Neuronal stem cell (in vitro differentiated cells): ENCODE measurements at regions not wholly inside any gene's neighbourhood (a gene's known extent, or its start where the extent isn't known, plus 50 kb on each side); places are given as distances from the start of the nearest gene placed in this dataset.

Experiments
- DNase-seq: peaks from one replicate; pipeline ENCODE4 v3.0.0-alpha.2; 2013; ENCODE audit warnings: low spot score
- H2AFZ ChIP-seq: one replicate; pipeline ENCODE4 v1.6.1; 2013; ENCODE audit warnings: mild to moderate bottlenecking, low read length, inconsistent platforms
- H2AK5ac ChIP-seq: 2 replicates; pipeline ENCODE4 v1.6.1; 2013; ENCODE audit warnings: low read depth, mild to moderate bottlenecking, inconsistent platforms, low read length, moderate library complexity, mixed read lengths
- H2BK120ac ChIP-seq: 2 replicates; pipeline ENCODE4 v1.6.1; 2013; ENCODE audit warnings: low read depth, mild to moderate bottlenecking, inconsistent platforms, low read length, moderate library complexity, mixed read lengths
- H2BK12ac ChIP-seq: one replicate; pipeline ENCODE4 v1.6.1; 2013; ENCODE audit warnings: low read length, inconsistent platforms
- H2BK15ac ChIP-seq: 2 replicates; pipeline ENCODE4 v1.6.1; 2013; ENCODE audit warnings: mild to moderate bottlenecking, low read length, inconsistent platforms, mixed read lengths
- H2BK5ac ChIP-seq: one replicate; pipeline ENCODE4 v1.6.1; 2013; ENCODE audit warnings: inconsistent platforms, mild to moderate bottlenecking, low read length, moderate library complexity
- H3K14ac ChIP-seq: one replicate; pipeline ENCODE4 v1.6.1; 2013; ENCODE audit warnings: low read length, inconsistent platforms
- H3K18ac ChIP-seq: 2 replicates; pipeline ENCODE4 v1.6.1; 2013; ENCODE audit warnings: low read length, inconsistent platforms
- H3K23ac ChIP-seq: 2 replicates; pipeline ENCODE4 v1.6.1; 2013; ENCODE audit warnings: low read depth, mild to moderate bottlenecking, mixed read lengths, low read length, inconsistent platforms; ENCODE audit not compliant: poor library complexity
- H3K27ac ChIP-seq: replicated peaks from 3 replicates; pipeline ENCODE4 v1.5.1; 2013; ENCODE audit warnings: low read length, inconsistent platforms
- H3K27me3 ChIP-seq, 3 experiments: 2 replicates each; pipeline ENCODE4 v1.6.1; 2013; ENCODE audit warnings: low read length in 3 of 3, mild to moderate bottlenecking in 2 of 3, inconsistent platforms in 1 of 3, low read depth in 1 of 3, mixed read lengths in 1 of 3, moderate library complexity in 1 of 3; ENCODE audit not compliant: control insufficient read depth in 3 of 3, insufficient read depth in 3 of 3
- H3K36me3 ChIP-seq, 2 donors: replicated peaks in 1 of 2; 2 replicates each; pipeline ENCODE4 v1.6.1; 2013; ENCODE audit warnings: low read length in 2 of 2; ENCODE audit not compliant: control insufficient read depth in 2 of 2, insufficient read depth in 2 of 2
- H3K4ac ChIP-seq: 2 replicates; pipeline ENCODE4 v1.6.1; 2013; ENCODE audit warnings: inconsistent platforms, mild to moderate bottlenecking, low read length, moderate library complexity
- H3K4me1 ChIP-seq, 2 donors: 1 replicate in 1 of 2; 2 replicates in 1 of 2; pipeline ENCODE4 v1.6.1; 2013; ENCODE audit warnings: low read length in 2 of 2, low read depth in 1 of 2; ENCODE audit not compliant: control insufficient read depth in 2 of 2, insufficient read depth in 1 of 2
- H3K4me2 ChIP-seq: one replicate; pipeline ENCODE4 v1.6.1; 2013; ENCODE audit warnings: mild to moderate bottlenecking, low read length, inconsistent platforms; ENCODE audit not compliant: insufficient read depth, poor library complexity, severe bottlenecking
- H3K4me3 ChIP-seq, 2 donors: 2 replicates each; pipeline ENCODE4 v1.5.1; 2013; ENCODE audit warnings: low read length in 2 of 2, mild to moderate bottlenecking in 2 of 2, inconsistent platforms in 1 of 2, moderate library complexity in 1 of 2
- H3K79me1 ChIP-seq: one replicate; pipeline ENCODE4 v1.6.1; 2013; ENCODE audit warnings: low read depth, mild to moderate bottlenecking, inconsistent platforms, low read length, moderate library complexity
- H3K9ac ChIP-seq: one replicate; pipeline ENCODE4 v1.6.1; 2013; ENCODE audit warnings: mild to moderate bottlenecking, low read depth, low read length, inconsistent platforms; ENCODE audit not compliant: poor library complexity
- H3K9me3 ChIP-seq, 2 donors: replicated peaks in 1 of 2; 2 replicates each; pipeline versions ENCODE3 to v1.6.1; 2013; ENCODE audit warnings: low read length in 2 of 2, mild to moderate bottlenecking in 2 of 2, inconsistent platforms in 1 of 2, low read depth in 1 of 2, mixed read lengths in 1 of 2, moderate library complexity in 1 of 2; ENCODE audit not compliant: control insufficient read depth in 2 of 2, insufficient read depth in 1 of 2
- H4K8ac ChIP-seq: one replicate; pipeline ENCODE4 v1.6.1; 2013; ENCODE audit warnings: low read depth, mild to moderate bottlenecking, inconsistent platforms, low read length, moderate library complexity
- H4K91ac ChIP-seq: one replicate; pipeline ENCODE4 v1.6.1; 2013; ENCODE audit warnings: low read length, low read depth, mild to moderate bottlenecking, inconsistent platforms; ENCODE audit not compliant: poor library complexity
- WGBS, 2 donors: extraction: QIAGEN DNeasy Blood & Tissue Kit; methylation state at CpG; one replicate each; pipeline ENCODE4 v1.1.7; 2013; ENCODE audit warnings: missing lambda C conversion rate in 2 of 2, mixed read lengths in 1 of 2; ENCODE audit not compliant: insufficient read length in 2 of 2, insufficient replicate concordance in 1 of 2; ENCODE audit errors: extremely low coverage in 2 of 2; 5-methylcytosine and 5-hydroxymethylcytosine counted together

GRCh38 chr15:96158938-96159337 lies 171.6 kb upstream of the NR2F2 start:
- WGBS, 2 donors, result no CpG with 5 or more reads among the region's 5 CpGs
- peaks cover 0 to 2% of the 10 kb centered on the region in 2 donors for H3K9me3 ChIP-seq
- no peak overlapping the region for H3K9ac ChIP-seq
- H2AFZ ChIP-seq, result no peak overlapping the region
- no peak for DNase-seq
- H3K4ac ChIP-seq, result no peak overlapping the region
- no peak overlapping the region for H2AK5ac ChIP-seq
- no peak overlapping the region for H3K4me3 ChIP-seq
- H2BK15ac ChIP-seq, result no peak overlapping the region
- H3K79me1 ChIP-seq, result no peaks in the 10 kb centered on the region
- no peak overlapping the region for H2BK5ac ChIP-seq
- H3K4me2 ChIP-seq, result no peak overlapping the region
- H4K8ac ChIP-seq, result no peak overlapping the region
- H3K23ac ChIP-seq, result no peak overlapping the region
- H3K27ac ChIP-seq, result no peak overlapping the region
- H2BK12ac ChIP-seq, result no peak overlapping the region
- no peak overlapping the region for H2BK120ac ChIP-seq
- no peaks in the 10 kb centered on the region for H3K27me3 ChIP-seq
- no peak overlapping the region for H3K18ac ChIP-seq
- H3K4me1 ChIP-seq, result peaks cover 0 to 2% of the 10 kb centered on the region in 2 donors
- H3K36me3 ChIP-seq, result no peaks in the 10 kb centered on the region
- no peak overlapping the region for H3K14ac ChIP-seq
- no peak overlapping the region for H4K91ac ChIP-seq

GRCh38 chr15:96160269-96160668 lies 170.2 kb upstream of the NR2F2 start:
- no peak overlapping the region for H3K14ac ChIP-seq
- no peak overlapping the region for H2BK12ac ChIP-seq
- H3K18ac ChIP-seq, result no peak overlapping the region
- no peaks in the 10 kb centered on the region for H3K79me1 ChIP-seq
- H4K8ac ChIP-seq, result no peak overlapping the region
- WGBS, 2 donors, result no CpG with 5 or more reads among the region's 8 CpGs
- H3K4me2 ChIP-seq, result no peak overlapping the region
- H3K27me3 ChIP-seq, result no peaks in the 10 kb centered on the region
- no peak overlapping the region for H2BK120ac ChIP-seq
- H3K4me1 ChIP-seq, result peaks cover 0 to 2% of the 10 kb centered on the region in 2 donors
- no peak overlapping the region for H2AFZ ChIP-seq
- H3K27ac ChIP-seq, result no peak overlapping the region
- H3K4me3 ChIP-seq, result no peak overlapping the region
- H4K91ac ChIP-seq, result no peak overlapping the region
- no peak overlapping the region for H2AK5ac ChIP-seq
- H2BK15ac ChIP-seq, result no peak overlapping the region
- no peak overlapping the region for H3K4ac ChIP-seq
- H3K36me3 ChIP-seq, result no peaks in the 10 kb centered on the region
- no peak overlapping the region for H3K9ac ChIP-seq
- H2BK5ac ChIP-seq, result no peak overlapping the region
- DNase-seq, result no peak
- no peaks in the 10 kb centered on the region for H3K9me3 ChIP-seq
- no peak overlapping the region for H3K23ac ChIP-seq

GRCh38 chr15:96160800-96161199 lies 169.7 kb upstream of the NR2F2 start:
- Histone ChIP-seq H2BK5ac (no peak overlapping the region), H3K79me1 (no peaks in the 10 kb centered on the region), H2AK5ac (no peak overlapping the region), H3K4me1 (peaks cover 0 to 2% of the 10 kb centered on the region in 2 donors), H3K27ac (no peak overlapping the region), H3K27me3 (no peaks in the 10 kb centered on the region), H3K36me3 (no peaks in the 10 kb centered on the region), H2BK120ac (no peak overlapping the region), H3K9ac (no peak overlapping the region), H4K91ac (no peak overlapping the region), H3K4me2 (no peak overlapping the region), H2BK15ac (no peak overlapping the region), H3K23ac (no peak overlapping the region), H4K8ac (no peak overlapping the region), H3K4ac (no peak overlapping the region), H3K18ac (no peak overlapping the region), H2BK12ac (peak overlapping the region; percentile 2), H3K4me3 (no peak overlapping the region), H3K14ac (peak overlapping the region; percentile 44), H3K9me3 (no peaks in the 10 kb centered on the region), H2AFZ (no peak overlapping the region)
- no CpG with 5 or more reads among the region's 1 CpG for WGBS, 2 donors
- no peak for DNase-seq

- H2BK120ac ChIP-seq, result no peak overlapping the region
- no peak overlapping the region for H3K4me2 ChIP-seq
- H4K91ac ChIP-seq, result no peak overlapping the region
- no peak overlapping the region for H3K4me3 ChIP-seq
- H3K18ac ChIP-seq, result no peak overlapping the region
- no peak overlapping the region for H3K23ac ChIP-seq
- H3K4me1 ChIP-seq, result peaks cover 6 to 12% of the 10 kb centered on the region in 2 donors
- H3K36me3 ChIP-seq, result no peaks in the 10 kb centered on the region
- H2BK5ac ChIP-seq, result no peak overlapping the region
- no peak overlapping the region for H4K8ac ChIP-seq
- H2BK12ac ChIP-seq, result no peak overlapping the region
- H3K14ac ChIP-seq, result no peak overlapping the region
- H3K79me1 ChIP-seq, result no peaks in the 10 kb centered on the region
- WGBS, 2 donors, result no CpG with 5 or more reads among the region's 2 CpGs
- no peak overlapping the region for H2BK15ac ChIP-seq
- no peak overlapping the region for H3K27ac ChIP-seq
- H3K9ac ChIP-seq, result no peak overlapping the region
- H3K9me3 ChIP-seq, result no peaks in the 10 kb centered on the region
- no peak overlapping the region for H2AK5ac ChIP-seq
- no peak overlapping the region for H3K4ac ChIP-seq
- no peak overlapping the region for H2AFZ ChIP-seq
- no peaks in the 10 kb centered on the region for H3K27me3 ChIP-seq
- no peak for DNase-seq
Observed at GRCh38 chr15:96162322-96162721, 168.2 kb upstream of the NR2F2 start.
